ENCODE measurements at regions not wholly inside any gene's neighbourhood (a gene's known extent, or its start where the extent isn't known, plus 50 kb on each side); places are given as distances from the start of the nearest gene placed in this dataset.
"Not testable (repeated sequence)": the region's sequence is repeated elsewhere in the genome, so short reads cannot be mapped to it uniquely, and the experiment has no call there.

- DNase-seq (ENCODE audit: low read depth), result no peak
Observed at GRCh38 chr9:34907044-34907443, 51.0 kb upstream of the PHF24 start.

- DNase-seq (ENCODE audit: low read depth), result peak; percentile 80
Observed at GRCh38 chr9:34899535-34900158, 58.4 kb upstream of the PHF24 start.

GRCh38 chr9:34898846-34899245, 59.2 kb upstream of the PHF24 start:
- no peak for DNase-seq (ENCODE audit: low read depth)

GRCh38 chr9:34896112-34896511, 62.0 kb upstream of the PHF24 start:
- peak; percentile 3 for DNase-seq (ENCODE audit: low read depth)

- DNase-seq (ENCODE audit: low read depth), result no peak
Observed at GRCh38 chr9:34892886-34893285, 65.2 kb upstream of the PHF24 start.

- peak; percentile 11 for DNase-seq (ENCODE audit: low read depth)
Observed at GRCh38 chr9:34891386-34891785, 66.7 kb upstream of the PHF24 start.

GRCh38 chr9:34887841-34888240, 70.2 kb upstream of the PHF24 start:
- peak; percentile 15 for DNase-seq (ENCODE audit: low read depth)

GRCh38 chr9:34884747-34885189, 73.3 kb upstream of the PHF24 start:
- no peak for DNase-seq (ENCODE audit: low read depth)

- no peak for DNase-seq (ENCODE audit: low read depth)
Observed at GRCh38 chr9:34876096-34876495, 82.0 kb upstream of the PHF24 start.

GRCh38 chr9:34869390-34869789, 88.7 kb upstream of the PHF24 start:
- peak; percentile 35 for DNase-seq (ENCODE audit: low read depth)

GRCh38 chr9:34866614-34867013, 91.5 kb upstream of the PHF24 start:
- DNase-seq (ENCODE audit: low read depth), result no peak

- no peak for DNase-seq (ENCODE audit: low read depth)
Observed at GRCh38 chr9:34863426-34863825, 94.7 kb upstream of the PHF24 start.

GRCh38 chr9:34862836-34863235, 95.2 kb upstream of the PHF24 start:
- no peak for DNase-seq (ENCODE audit: low read depth)

- DNase-seq (ENCODE audit: low read depth), result no peak
Observed at GRCh38 chr9:34862043-34862442, 96.0 kb upstream of the PHF24 start.

- DNase-seq (ENCODE audit: low read depth), result not testable (repeated sequence)
Observed at GRCh38 chr9:34855016-34855415, 103.1 kb upstream of the PHF24 start.

GRCh38 chr9:34830068-34830467, 120.1 kb upstream of the CCL21 start:
- DNase-seq (ENCODE audit: low read depth), result peak; percentile 35

GRCh38 chr9:34826999-34827538, 117.1 kb upstream of the CCL21 start:
- no peak for DNase-seq (ENCODE audit: low read depth)

GRCh38 chr9:34825775-34826174, 115.8 kb upstream of the CCL21 start:
- no peak for DNase-seq (ENCODE audit: low read depth)

GRCh38 chr9:34823778-34824177, 113.8 kb upstream of the CCL21 start:
- no peak for DNase-seq (ENCODE audit: low read depth)

GRCh38 chr9:34810187-34810524, 100.2 kb upstream of the CCL21 start:
- no peak for DNase-seq (ENCODE audit: low read depth)

- peak; percentile 1 for DNase-seq (ENCODE audit: low read depth)
Observed at GRCh38 chr9:34809504-34810186, 99.7 kb upstream of the CCL21 start.

GRCh38 chr9:34802916-34803315, 93.0 kb upstream of the CCL21 start:
- DNase-seq (ENCODE audit: low read depth), result no peak

GRCh38 chr9:34797367-34797766, 87.4 kb upstream of the CCL21 start:
- no peak for DNase-seq (ENCODE audit: low read depth)

- DNase-seq (ENCODE audit: low read depth), result no peak
Observed at GRCh38 chr9:34796924-34797323, 87.0 kb upstream of the CCL21 start.

All from EH (cell line).